Fibroblast of the aortic adventitia (primary cell): ENCODE measurements at regions not wholly inside any gene's neighbourhood (a gene's known extent, or its start where the extent isn't known, plus 50 kb on each side); places are given as distances from the start of the nearest gene placed in this dataset.
"Not testable (repeated sequence)": the region's sequence is repeated elsewhere in the genome, so short reads cannot be mapped to it uniquely, and the experiment has no call there.

ENCODE experiments used
- DNase-seq: peaks from one replicate; pipeline ENCODE4 v3.0.0-alpha.2; 2010; ENCODE audit warnings: low read depth
- H3K4me3 ChIP-seq: 2 replicates; pipeline ENCODE4 v1.5.1; 2011; ENCODE audit warnings: low read depth, mild to moderate bottlenecking, control low read depth, low read length, moderate library complexity
- TF ChIP-seq, protein P1 (sequence below): IDR thresholded peaks from 2 replicates; pipeline ENCODE4 v1.5.1; 2011; ENCODE audit warnings: mild to moderate bottlenecking, low read length, control low read depth, inconsistent platforms; ENCODE audit not compliant: insufficient read depth

DNA sequence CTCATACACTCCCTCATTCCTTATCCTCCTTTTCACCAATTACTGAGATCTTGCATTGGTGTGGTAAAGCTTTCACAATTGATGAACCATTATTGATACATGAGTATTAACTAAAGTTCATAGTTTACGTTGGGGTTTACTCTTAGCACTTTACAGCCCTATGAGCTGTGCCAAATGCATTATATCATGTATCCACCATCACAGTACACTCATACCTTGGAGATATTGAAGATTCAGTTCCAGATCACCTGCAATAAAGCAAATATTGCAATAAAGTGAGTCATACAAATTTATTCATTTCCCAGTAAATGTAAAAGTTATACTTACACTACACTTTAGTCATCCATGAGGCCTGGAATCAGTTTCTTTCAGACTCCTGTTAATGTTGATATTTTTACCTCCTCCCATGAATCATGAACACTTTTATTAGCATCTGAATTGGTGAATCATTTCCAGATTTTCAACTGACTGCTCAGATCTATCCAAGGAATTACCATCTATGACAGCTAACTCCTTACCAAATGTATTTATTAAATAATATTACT is 546.6 kb upstream of the PTPRD start:
- H3K4me3 ChIP-seq, result no peak overlapping the region
- no peak for DNase-seq
- TF ChIP-seq, protein P1, sequence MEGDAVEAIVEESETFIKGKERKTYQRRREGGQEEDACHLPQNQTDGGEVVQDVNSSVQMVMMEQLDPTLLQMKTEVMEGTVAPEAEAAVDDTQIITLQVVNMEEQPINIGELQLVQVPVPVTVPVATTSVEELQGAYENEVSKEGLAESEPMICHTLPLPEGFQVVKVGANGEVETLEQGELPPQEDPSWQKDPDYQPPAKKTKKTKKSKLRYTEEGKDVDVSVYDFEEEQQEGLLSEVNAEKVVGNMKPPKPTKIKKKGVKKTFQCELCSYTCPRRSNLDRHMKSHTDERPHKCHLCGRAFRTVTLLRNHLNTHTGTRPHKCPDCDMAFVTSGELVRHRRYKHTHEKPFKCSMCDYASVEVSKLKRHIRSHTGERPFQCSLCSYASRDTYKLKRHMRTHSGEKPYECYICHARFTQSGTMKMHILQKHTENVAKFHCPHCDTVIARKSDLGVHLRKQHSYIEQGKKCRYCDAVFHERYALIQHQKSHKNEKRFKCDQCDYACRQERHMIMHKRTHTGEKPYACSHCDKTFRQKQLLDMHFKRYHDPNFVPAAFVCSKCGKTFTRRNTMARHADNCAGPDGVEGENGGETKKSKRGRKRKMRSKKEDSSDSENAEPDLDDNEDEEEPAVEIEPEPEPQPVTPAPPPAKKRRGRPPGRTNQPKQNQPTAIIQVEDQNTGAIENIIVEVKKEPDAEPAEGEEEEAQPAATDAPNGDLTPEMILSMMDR, result no peak

DNA sequence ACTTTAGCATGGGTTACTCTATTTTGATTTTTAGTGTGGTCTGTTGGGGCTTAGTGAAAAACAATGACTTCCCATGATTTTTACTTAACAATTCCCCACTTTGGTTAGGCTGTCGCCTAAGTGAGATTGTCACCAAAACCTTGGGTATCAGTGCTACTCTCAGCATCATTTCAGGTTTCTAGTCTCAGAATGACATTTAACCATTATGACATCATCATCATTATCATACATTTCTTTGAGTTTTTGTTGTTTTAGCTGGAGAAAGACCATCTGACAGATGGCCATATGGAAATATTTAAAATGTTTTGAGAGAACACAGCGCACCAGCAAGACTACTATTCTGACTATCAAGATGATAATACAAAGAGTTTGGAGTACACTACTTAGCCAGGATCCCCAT is 551.0 kb upstream of the PTPRD start:
- DNase-seq, result no peak
- H3K4me3 ChIP-seq, result no peak overlapping the region
- TF ChIP-seq, protein P1, result no peak

DNA sequence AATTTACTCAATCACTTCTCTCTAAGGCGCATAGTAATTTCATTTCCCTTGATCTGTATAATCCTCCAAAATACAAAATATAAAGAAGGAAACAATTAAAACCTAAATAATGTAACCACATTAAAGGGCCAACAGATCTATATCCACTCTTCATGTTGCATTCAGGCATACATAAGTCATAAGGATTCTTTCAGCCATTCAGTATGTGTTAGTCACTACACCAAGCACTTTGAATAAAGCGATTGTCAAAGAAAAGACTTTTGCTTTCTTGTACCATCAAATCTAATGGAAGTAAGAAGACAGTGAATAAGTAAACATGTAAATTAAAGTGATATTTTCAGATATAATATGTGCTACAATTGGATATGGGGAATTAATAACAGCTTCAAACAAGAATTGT is 569.2 kb upstream of the PTPRD start:
- H3K4me3 ChIP-seq, result no peak overlapping the region
- DNase-seq, result no peak
- TF ChIP-seq, protein P1, result no peak

GRCh38 chr9:11190719-11191118 is 577.9 kb upstream of the PTPRD start:
- TF ChIP-seq, protein P1, result no peak
- H3K4me3 ChIP-seq, result no peak overlapping the region
- no peak for DNase-seq

DNA sequence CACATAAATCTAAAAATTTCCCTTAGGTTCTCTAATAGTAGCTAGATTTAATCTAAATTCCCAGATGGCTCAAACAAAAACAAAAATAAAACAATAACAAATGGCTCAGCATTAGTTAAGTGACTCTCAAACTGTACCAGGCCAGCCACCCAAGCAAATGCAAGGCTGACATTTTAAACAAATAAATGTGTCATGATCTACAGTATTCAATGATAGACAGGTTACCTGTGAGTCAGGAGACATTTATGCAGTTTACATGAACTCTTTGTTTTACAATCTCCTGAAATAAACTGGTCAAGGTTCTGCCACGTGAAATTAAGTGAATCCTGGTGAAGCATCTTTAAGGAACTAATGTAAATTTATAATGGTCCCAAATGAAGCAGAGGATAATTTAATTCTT is 580.2 kb upstream of the PTPRD start:
- DNase-seq, result no peak
- no peak overlapping the region for H3K4me3 ChIP-seq
- TF ChIP-seq, protein P1, result no peak

DNA sequence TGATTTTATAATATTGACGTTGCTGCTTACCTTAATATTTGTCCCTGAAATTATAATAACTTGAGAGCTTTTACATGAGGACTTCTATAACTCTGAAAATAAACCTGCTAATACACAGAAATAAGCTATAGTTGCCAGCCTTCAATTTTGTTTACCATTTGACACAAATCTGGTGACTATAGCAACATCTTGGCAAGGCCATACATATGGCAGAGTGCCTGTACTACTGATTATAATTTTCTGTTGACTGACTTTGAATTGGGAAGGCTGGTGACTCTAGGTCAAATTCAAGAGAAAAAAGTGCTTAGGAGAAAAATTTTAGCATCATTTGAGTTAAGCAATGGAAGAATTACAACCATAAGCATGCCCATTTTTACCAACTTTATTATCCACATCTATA is 581.4 kb upstream of the PTPRD start:
- DNase-seq, result no peak
- TF ChIP-seq, protein P1, result no peak
- H3K4me3 ChIP-seq, result no peak overlapping the region

DNA sequence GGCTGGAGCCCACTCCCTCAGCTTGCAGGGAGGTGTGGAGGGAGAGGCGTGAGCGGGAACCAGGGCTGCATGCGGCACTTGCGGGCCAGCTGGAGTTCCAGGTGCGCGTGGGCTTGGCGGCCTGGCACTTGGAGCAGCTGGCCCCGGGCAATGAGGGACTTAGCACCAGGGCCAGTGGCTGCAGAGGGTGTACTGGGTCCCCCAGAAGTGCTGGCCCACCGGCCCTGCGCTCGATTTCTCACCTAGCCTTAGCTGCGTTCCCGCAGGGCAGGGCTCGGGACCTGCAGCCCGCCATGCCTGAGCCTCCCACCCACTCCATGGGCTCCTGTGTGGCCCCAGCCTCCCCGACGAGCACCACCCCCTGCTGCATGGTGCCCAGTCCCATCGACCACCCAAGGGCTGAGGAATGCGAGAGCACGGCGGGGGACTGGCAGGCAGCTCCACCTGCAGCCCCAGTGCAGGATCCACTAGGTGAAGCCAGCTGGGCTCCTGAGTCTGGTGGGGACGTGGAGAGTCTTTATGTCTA is 584.1 kb upstream of the PTPRD start:
- not testable (repeated sequence) for DNase-seq, H3K4me3 ChIP-seq
